ENCODE measurements at regions not wholly inside any gene's neighbourhood (a gene's known extent, or its start where the extent isn't known, plus 50 kb on each side); places are given as distances from the start of the nearest gene placed in this dataset.

GRCh38 chr4:188459381-188459780, 320.1 kb downstream of the TRIML1 start:
- no peak overlapping the region for H3K4me2 ChIP-seq (ENCODE audit: low read length)
- H3K9me2 ChIP-seq (replicated peaks; ENCODE audit: control insufficient read depth, low read length), result no peaks in the 10 kb centered on the region
- H3K9me3 ChIP-seq (ENCODE audit: control insufficient read depth, insufficient read depth, low read length), result peaks cover 3% of the 10 kb centered on the region; the same call in 1 of the 2 replicates
- no peaks in the 10 kb centered on the region for H4K20me1 ChIP-seq (ENCODE audit: control insufficient read depth, insufficient read depth, low read depth, low read length)
- no peak overlapping the region for H3K27ac ChIP-seq (ENCODE audit: low read depth, low read length)
- H3K4me3 ChIP-seq (ENCODE audit: low read length), result no peak overlapping the region
- H3K36me3 ChIP-seq (ENCODE audit: control insufficient read depth, low read length), result no peaks in the 10 kb centered on the region
- H3K27me3 ChIP-seq (ENCODE audit: control insufficient read depth, low read length), result no peaks in the 10 kb centered on the region
- TF ChIP-seq, protein P1, sequence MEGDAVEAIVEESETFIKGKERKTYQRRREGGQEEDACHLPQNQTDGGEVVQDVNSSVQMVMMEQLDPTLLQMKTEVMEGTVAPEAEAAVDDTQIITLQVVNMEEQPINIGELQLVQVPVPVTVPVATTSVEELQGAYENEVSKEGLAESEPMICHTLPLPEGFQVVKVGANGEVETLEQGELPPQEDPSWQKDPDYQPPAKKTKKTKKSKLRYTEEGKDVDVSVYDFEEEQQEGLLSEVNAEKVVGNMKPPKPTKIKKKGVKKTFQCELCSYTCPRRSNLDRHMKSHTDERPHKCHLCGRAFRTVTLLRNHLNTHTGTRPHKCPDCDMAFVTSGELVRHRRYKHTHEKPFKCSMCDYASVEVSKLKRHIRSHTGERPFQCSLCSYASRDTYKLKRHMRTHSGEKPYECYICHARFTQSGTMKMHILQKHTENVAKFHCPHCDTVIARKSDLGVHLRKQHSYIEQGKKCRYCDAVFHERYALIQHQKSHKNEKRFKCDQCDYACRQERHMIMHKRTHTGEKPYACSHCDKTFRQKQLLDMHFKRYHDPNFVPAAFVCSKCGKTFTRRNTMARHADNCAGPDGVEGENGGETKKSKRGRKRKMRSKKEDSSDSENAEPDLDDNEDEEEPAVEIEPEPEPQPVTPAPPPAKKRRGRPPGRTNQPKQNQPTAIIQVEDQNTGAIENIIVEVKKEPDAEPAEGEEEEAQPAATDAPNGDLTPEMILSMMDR (IDR thresholded peaks at IDR 0.05; ENCODE audit: low read depth, low read length, poor library complexity, severe bottlenecking), result no peak
- no peak for TF ChIP-seq EZH2phosphoT487 (IDR thresholded peaks at IDR 0.05; ENCODE audit: borderline replicate concordance, low read length)
- H3K79me2 ChIP-seq (ENCODE audit: control insufficient read depth, low read length), result no peaks in the 10 kb centered on the region
- H3K4me1 ChIP-seq (ENCODE audit: control insufficient read depth, low read length), result no peaks in the 10 kb centered on the region
- no peaks in the 10 kb centered on the region for H3F3A ChIP-seq (ENCODE audit: control insufficient read depth, insufficient read depth)

- Histone ChIP-seq H3K4me2 (ENCODE audit: low read length) (no peak overlapping the region), H3K4me1 (ENCODE audit: control insufficient read depth, low read length) (no peaks in the 10 kb centered on the region), H3K27me3 (ENCODE audit: control insufficient read depth, low read length) (no peaks in the 10 kb centered on the region), H3K9me3 (ENCODE audit: control insufficient read depth, insufficient read depth, low read length) (peaks cover 3% of the 10 kb centered on the region; the same call in 1 of the 2 replicates), H3K36me3 (ENCODE audit: control insufficient read depth, low read length) (no peaks in the 10 kb centered on the region), H3F3A (ENCODE audit: control insufficient read depth, insufficient read depth) (no peaks in the 10 kb centered on the region), H3K9me2 (replicated peaks; ENCODE audit: control insufficient read depth, low read length) (no peaks in the 10 kb centered on the region), H4K20me1 (ENCODE audit: control insufficient read depth, insufficient read depth, low read depth, low read length) (no peaks in the 10 kb centered on the region), H3K4me3 (ENCODE audit: low read length) (no peak overlapping the region), H3K79me2 (ENCODE audit: control insufficient read depth, low read length) (no peaks in the 10 kb centered on the region), H3K27ac (ENCODE audit: low read depth, low read length) (no peak overlapping the region)
- no peak for TF ChIP-seq EZH2phosphoT487 (IDR thresholded peaks at IDR 0.05; ENCODE audit: borderline replicate concordance, low read length)
- TF ChIP-seq, protein P1 (IDR thresholded peaks at IDR 0.05; ENCODE audit: low read depth, low read length, poor library complexity, severe bottlenecking), result no peak
These were observed 324.7 kb downstream of the TRIML1 start for GRCh38 chr4:188463909-188464308.

- Histone ChIP-seq H3K27ac (ENCODE audit: low read depth, low read length) (no peak overlapping the region), H3F3A (ENCODE audit: control insufficient read depth, insufficient read depth) (no peaks in the 10 kb centered on the region), H3K27me3 (ENCODE audit: control insufficient read depth, low read length) (no peaks in the 10 kb centered on the region), H3K4me1 (ENCODE audit: control insufficient read depth, low read length) (no peaks in the 10 kb centered on the region), H3K79me2 (ENCODE audit: control insufficient read depth, low read length) (no peaks in the 10 kb centered on the region), H3K4me3 (ENCODE audit: low read length) (no peak overlapping the region), H3K9me3 (ENCODE audit: control insufficient read depth, insufficient read depth, low read length) (no peaks in the 10 kb centered on the region; the same call in 1 of the 2 replicates), H3K9me2 (replicated peaks; ENCODE audit: control insufficient read depth, low read length) (no peaks in the 10 kb centered on the region), H3K4me2 (ENCODE audit: low read length) (no peak overlapping the region), H3K36me3 (ENCODE audit: control insufficient read depth, low read length) (no peaks in the 10 kb centered on the region), H4K20me1 (ENCODE audit: control insufficient read depth, insufficient read depth, low read depth, low read length) (no peaks in the 10 kb centered on the region)
- TF ChIP-seq EZH2phosphoT487 (IDR thresholded peaks at IDR 0.05; ENCODE audit: borderline replicate concordance, low read length), result no peak
These were observed 326.8 kb downstream of the TRIML1 start for GRCh38 chr4:188466001-188466400.

DNA sequence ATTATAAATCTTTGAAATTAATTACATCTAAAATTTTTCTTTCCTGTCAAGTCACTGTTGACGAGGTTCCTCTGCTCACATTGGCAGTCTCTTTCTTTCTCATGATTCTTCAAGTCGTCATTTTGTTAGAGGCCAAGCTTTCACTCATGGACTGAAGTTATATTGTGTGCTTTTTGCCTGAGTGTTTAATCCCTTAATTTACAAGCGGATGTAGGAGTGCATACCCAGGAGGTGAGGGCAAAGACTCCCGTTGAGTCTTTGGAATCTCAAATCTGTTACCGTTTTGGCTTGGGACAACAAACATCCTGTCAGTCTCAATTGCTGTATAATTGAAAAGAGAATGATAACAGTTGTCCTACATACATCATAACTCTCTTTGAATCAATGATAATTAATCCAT, 345.0 kb downstream of the TRIML1 start:
- Histone ChIP-seq H3K36me3 (ENCODE audit: control insufficient read depth, low read length) (no peaks in the 10 kb centered on the region), H3F3A (ENCODE audit: control insufficient read depth, insufficient read depth) (no peaks in the 10 kb centered on the region), H4K20me1 (ENCODE audit: control insufficient read depth, insufficient read depth, low read depth, low read length) (no peaks in the 10 kb centered on the region), H3K9me2 (replicated peaks; ENCODE audit: control insufficient read depth, low read length) (no peaks in the 10 kb centered on the region), H3K27ac (ENCODE audit: low read depth, low read length) (no peak overlapping the region), H3K9me3 (ENCODE audit: control insufficient read depth, insufficient read depth, low read length) (no peaks in the 10 kb centered on the region), H3K4me3 (ENCODE audit: low read length) (no peak overlapping the region), H3K27me3 (ENCODE audit: control insufficient read depth, low read length) (no peaks in the 10 kb centered on the region), H3K4me1 (ENCODE audit: control insufficient read depth, low read length) (no peaks in the 10 kb centered on the region), H3K4me2 (ENCODE audit: low read length) (no peak overlapping the region), H3K79me2 (ENCODE audit: control insufficient read depth, low read length) (no peaks in the 10 kb centered on the region)
- no peak for TF ChIP-seq EZH2phosphoT487 (IDR thresholded peaks at IDR 0.05; ENCODE audit: borderline replicate concordance, low read length)
- TF ChIP-seq, protein P1 (IDR thresholded peaks at IDR 0.05; ENCODE audit: low read depth, low read length, poor library complexity, severe bottlenecking), result no peak

Data from DOHH2 (cell line).